ENCODE measurements at regions not wholly inside any gene's neighbourhood (a gene's known extent, or its start where the extent isn't known, plus 50 kb on each side); places are given as distances from the start of the nearest gene placed in this dataset.

DNA sequence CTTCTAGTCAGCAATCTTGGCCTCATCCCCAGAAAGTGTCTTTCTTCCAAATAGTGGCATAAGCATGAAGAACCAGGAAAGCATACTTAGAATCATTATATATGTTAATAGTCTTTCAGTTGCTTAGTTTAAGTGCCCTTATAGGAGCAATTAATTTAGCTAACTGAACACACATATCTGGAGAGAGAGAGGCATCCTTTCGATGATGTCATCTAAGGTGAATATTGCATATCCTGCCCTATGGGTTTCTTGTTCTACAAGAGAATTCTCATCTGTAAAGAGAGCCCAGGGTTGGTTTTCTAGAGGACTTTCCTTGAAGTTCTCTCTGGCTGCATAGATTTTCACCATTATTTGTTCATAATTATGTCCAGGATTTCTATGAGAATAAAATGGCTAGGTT lies 230.1 kb downstream of the RPS4Y2 start:
- TF ChIP-seq, protein P1, sequence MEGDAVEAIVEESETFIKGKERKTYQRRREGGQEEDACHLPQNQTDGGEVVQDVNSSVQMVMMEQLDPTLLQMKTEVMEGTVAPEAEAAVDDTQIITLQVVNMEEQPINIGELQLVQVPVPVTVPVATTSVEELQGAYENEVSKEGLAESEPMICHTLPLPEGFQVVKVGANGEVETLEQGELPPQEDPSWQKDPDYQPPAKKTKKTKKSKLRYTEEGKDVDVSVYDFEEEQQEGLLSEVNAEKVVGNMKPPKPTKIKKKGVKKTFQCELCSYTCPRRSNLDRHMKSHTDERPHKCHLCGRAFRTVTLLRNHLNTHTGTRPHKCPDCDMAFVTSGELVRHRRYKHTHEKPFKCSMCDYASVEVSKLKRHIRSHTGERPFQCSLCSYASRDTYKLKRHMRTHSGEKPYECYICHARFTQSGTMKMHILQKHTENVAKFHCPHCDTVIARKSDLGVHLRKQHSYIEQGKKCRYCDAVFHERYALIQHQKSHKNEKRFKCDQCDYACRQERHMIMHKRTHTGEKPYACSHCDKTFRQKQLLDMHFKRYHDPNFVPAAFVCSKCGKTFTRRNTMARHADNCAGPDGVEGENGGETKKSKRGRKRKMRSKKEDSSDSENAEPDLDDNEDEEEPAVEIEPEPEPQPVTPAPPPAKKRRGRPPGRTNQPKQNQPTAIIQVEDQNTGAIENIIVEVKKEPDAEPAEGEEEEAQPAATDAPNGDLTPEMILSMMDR (IDR thresholded peaks at IDR 0.05) = no peak
- TF ChIP-seq POLR2A (IDR thresholded peaks at IDR 0.05) = no peak
